Stimulated activated CD4-positive, alpha-beta T cell treated with anti-CD3 and anti-CD28 coated beads, TNF-alpha, amount 100 ng/mL, for 4 hours (primary cell): ENCODE measurements at regions not wholly inside any gene's neighbourhood (a gene's known extent, or its start where the extent isn't known, plus 50 kb on each side); places are given as distances from the start of the nearest gene placed in this dataset.

ENCODE experiments used
- DNase-seq, 3 experiments: peaks; one replicate each; pipeline ENCODE4 v3.0.0-alpha.2; 2020; ENCODE audit warnings: low read depth in 3 of 3

DNA sequence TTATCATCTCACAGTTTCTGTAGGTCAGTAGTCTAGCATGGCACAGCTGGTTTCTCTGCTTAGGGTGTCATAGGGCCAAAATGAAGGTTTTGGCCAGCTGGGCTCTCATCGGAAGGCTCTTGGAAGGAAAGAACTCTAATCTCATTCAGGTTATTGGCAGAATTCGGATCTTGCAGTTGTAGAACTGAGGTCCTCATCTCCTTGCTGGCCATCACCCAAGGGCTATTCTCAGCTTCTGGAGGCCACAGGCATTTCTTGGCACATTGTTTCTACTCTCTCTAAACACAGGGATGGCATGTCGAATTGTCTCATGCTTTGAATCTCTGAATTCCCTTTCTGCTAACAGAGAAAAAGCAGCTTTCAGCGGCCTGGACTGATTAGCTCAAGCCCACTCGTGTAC is 258.0 kb upstream of the SMARCA2 start:
- DNase-seq: no peak

DNA sequence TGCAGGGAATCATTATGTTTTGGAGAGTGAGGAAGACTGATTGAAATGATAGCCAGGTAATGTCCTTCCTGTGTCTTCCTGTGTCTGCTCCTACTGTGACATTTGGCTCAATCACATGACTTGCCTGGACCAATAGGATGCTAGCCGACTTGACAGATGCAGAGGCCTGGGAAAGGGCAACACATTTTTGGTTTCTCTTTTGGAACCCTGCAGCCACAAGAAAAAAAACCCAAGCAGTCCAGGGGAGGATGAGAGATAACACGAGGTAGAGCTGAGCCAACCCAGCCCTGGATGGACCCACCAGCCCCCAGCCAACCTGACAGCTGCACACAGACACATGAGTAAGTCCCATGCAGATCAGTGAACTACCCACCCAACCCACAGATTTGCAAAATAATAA is 256.1 kb upstream of the SMARCA2 start:
- no peak for DNase-seq

DNA sequence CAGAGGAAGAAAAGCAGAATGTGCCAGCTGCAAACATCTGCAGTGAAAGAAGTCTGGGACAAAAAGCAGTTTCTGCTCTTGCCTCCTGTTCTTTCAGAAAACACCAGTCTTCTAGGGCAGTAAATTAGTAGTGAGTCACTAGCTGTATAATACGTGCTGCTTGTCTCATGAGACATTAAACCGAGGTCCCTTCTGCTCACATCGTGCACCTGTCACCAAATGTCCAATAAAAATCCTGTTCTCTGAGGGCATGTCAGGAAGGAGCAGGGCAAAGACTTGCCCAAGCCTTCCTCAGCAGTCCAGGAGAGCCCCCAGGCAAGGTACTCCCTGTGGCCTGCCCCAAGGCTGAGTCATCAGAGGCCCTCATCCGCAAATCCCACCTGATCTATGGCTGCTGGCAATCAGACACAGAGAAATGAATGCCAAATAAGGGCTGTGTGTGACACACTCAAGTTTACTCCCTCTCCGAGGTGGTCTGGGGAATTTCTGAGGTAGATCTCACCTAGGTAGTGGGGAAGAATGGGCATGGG is 255.3 kb upstream of the SMARCA2 start:
- no peak for DNase-seq

DNA sequence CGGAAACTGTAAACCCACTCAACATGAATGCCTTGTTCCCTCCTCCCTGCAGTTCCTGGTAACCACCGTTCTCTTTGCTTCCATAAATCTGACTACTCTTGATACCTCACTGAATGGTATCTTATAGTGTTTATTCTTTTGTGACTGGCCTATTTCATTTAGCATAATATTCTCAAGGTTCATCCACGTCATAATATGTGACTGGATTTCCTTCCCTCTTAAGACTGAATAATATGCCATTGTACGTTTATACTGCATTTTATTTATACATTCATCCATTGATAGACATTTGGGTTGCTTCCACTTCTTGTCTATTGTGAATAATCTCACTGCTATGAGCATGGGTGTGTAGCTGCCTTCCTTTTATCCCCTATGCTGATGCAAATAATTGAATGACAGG is 253.3 kb upstream of the SMARCA2 start:
- no peak for DNase-seq

DNA sequence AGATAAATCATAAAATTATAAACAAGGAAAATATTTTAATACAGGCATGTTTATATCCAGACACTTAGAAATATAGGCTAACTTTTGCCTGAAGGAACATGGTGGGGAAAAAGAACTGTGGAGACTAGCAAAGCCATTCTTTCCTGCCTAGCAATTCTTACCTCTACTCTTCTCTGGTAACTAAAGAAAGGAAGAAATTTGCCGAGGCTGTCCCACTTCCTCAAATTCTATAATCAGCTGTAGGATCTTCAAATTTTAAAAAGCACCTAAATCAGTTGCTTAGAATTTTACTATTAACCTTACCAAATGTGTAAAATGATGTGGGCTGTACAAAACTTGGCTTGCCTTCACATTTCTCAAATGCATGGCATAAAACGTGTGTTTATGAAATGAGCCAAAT is 249.1 kb upstream of the SMARCA2 start:
- DNase-seq: no peak

DNA sequence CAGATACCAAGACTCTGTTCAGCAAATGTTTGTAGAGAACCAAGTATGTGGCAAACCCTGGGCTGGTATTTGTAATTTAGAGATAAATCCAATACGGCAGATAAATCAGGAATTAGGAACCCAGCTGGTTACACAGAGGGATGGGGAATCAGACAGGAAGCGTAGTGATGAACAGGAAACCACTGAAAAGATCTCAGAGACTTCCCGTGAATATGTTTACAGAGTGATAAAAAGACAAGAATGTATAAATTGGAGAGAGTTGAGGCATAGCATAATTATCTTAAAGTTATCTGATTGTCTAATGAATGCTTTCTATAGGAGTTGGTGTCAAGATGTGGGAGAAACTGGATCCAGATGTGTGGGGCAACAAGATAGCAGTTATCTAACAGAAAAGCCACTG is 246.6 kb upstream of the SMARCA2 start:
- no peak for DNase-seq

DNA sequence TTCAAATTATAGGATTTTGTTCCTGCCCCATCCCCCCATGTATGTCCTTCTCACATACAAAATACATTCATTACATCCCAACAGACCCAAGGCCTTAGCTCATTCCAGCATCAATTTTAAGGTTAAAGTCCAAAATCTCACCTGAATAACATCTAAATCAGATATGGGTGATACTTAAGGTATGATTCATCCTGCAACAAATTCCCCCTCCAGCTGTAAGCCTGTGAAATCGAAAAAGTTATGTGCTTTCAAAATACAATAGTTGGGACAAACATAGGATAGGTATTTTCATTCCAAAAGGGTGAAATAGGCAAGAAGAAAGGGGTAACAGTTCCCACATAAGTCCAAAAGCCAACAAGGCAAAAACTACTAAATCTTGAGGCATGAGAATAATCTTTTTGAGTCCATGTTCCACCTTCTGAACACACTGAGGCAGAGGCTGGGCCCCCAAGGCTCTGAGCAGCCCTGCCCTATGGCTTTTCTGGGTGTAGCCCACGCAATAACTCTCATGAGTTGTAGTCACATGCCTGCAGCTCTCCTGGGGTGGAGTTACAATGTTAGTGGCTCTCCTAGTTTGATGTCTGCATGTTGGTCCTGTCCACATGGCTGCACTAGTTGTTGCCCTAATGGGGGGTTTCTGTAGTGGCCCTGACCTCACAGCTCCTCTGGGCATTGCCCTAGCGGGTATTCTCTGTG is 243.9 kb upstream of the SMARCA2 start:
- no peak for DNase-seq

DNA sequence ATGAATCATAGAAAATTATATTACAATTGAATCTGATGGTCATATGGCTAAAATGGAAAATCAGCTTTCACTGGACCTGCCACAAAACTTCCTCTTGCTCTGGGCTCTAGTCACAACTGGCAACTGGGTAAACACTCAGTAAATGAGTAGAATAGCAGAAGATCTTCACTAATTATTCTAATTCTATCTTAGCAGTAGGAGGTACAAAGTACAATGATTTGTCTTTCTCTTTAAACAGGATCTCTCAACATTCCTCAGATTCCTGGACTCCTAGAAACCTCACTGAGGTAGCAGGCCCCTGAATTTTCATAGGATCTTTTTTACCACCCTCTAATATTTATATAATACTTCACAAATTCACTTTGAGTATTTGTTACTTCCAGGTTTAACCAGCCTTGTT is 239.9 kb upstream of the SMARCA2 start:
- DNase-seq: no peak

DNA sequence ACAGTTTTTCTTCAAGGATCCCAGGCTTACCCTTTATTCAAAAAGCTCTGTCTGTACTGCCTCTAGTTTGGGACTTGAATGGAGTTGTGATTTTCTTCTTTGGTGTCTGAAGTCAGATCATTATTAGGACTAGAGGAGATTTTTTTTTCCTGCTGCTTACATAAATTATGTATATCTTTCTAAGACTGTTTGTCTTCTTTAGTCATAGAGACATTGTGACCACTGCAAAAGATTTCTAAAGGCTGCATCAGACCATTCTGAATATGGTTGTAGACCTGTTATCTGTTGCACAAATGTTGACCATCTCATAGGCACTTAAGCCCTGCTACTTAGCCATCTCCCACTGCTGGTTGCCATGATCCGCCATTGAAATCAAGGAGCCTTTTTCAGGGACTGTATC is 238.5 kb upstream of the SMARCA2 start:
- no peak for DNase-seq

DNA sequence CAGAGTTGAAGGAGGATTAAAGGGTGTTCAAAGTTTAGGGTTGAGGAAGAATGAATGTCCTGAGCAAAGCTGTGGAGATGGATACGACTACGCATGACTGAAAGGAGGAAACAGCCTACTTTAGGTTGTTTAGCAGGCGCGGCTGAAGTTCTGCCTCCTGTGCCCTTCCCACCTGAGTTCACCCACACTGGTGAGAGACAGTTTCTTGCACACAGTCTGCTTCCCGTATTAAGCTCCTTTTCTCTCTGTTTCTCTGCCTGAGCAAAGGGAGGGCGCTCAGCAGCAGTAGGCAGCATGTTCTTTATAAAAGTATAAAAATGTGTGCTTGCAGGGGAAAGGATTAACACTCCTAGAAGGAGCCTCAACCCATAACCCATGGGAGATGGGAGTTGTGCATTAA is 224.0 kb upstream of the SMARCA2 start:
- DNase-seq: no peak

DNA sequence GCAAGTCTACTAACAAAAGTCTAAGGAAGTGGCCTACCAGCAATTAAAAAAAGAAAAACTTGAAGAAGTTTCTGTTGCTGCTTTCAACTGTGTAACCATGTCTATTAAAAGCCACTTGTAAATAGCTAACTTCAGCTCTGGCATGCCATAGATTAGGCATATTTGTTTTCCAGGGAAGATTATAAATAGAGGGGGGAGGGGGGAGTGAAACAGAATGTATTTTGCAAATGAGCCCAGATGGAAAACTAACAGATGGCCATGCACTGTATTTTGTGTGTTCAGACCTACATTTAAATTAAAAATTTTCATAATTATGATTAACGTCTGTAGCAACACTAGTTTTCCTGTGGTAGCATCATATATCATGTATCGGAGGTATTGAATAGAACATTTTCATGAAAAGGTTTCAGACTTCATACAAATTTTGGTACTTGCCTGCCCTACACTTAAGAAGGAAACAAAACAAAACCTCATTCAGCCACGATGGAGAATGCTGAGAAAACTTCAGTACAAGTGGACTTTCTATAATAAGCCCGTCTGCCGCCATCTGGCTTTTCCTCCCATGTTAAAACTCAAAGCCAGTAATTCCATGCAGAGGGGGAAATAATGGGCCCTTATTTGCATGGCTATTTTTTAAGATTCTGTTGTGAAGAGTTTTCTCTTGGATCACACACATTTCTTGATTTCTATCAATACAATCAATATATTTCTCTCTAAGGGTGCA is 220.4 kb upstream of the SMARCA2 start:
- DNase-seq: no peak

DNA sequence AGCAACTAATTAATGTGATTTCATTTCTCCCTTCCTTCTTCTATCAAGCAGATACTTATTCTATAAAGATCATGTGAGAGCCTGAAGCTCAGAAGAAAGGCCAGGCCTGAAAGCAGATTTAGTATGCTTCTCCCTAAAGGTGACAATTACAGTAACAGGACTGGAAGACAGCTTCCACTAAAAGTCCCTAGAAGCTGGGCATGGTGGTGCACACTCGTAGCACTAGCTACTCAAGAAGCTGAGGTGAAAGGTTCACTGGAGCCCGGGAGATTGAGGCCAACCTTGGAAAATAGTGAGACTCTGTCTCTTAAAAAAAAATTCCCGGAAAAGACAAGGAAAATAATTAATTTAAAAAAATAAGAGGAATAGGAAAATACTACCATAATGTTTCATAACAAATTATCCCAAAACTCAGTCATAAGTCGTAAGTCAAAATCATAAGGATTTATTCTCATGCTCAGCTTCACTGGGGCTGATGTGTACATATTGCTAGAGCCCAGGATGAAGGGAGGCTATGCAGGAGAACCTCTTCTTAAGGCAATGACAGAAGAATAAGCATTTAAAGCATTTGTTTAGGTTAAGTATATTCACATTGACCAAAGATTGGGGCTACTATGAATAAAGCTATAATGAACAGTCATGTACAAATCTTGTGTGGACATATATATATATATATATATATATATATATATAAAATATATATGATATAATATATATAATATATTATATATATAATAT is 210.8 kb upstream of the SMARCA2 start:
- no peak for DNase-seq

DNA sequence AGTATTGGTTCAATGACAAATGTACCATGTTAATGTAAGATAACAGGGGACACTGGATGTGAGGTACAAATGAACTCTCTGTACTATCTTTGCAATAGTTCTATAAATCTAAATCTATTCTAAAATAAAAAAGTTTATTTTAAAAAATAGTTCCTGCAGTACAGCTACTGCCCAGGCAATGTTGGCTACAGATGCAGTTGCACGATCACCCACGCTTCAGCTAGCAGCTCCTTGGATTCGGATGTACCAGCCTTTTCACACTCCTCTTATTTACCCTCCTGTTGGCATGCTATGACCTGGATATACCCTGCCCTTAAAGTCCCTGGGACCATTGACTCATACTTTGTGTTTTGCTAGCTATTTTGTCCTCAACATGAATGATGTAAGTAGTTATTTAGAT is 185.4 kb upstream of the SMARCA2 start:
- no peak for DNase-seq

DNA sequence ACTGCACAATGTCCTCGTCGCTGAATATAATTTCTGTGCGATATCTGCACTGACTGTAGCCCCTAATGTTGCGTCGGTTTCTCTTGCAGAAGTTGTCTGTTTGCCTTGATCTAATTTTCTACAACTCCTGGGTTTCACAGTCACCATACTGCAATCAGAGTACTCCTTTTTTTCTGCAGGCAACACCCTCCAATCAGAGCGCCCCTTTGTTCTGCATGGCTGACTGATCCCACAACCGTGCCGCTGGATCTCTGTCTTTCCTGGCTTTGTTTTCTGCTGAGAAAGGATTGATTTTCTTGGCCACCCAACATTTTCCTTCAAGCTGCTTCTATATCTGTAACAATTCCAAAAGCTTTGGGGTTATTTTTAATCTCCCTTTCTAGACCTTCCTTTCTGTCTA is 182.2 kb upstream of the SMARCA2 start:
- no peak for DNase-seq

DNA sequence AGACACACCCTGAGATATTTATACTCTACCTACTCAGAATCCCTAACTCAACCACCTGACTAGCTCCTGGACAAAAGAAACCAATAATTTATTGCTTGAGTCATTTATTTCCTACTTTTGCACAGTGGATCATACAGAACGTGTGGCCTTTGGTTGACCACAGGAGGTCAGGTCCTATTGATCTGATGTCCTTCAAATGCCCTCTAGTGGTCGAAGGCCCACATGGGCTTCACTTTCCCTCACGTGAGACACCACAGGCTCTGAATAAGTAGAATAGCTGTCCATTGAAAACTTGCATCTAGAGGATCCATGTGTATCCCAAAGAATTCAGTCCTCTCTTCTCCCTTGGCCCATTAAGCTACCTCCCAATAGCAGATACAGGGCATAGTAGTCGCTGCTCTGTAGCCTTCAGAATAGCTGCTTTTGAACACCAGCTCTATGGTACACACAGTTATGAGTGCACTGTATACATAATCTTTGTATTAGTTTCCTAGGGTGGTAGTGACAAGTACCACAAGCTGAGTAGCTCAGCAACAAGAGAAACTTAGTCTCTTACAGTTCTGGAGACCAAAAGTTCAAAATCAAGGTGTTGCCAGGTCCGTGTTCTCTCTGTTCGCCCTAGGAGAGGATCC is 177.6 kb upstream of the SMARCA2 start:
- no peak for DNase-seq

DNA sequence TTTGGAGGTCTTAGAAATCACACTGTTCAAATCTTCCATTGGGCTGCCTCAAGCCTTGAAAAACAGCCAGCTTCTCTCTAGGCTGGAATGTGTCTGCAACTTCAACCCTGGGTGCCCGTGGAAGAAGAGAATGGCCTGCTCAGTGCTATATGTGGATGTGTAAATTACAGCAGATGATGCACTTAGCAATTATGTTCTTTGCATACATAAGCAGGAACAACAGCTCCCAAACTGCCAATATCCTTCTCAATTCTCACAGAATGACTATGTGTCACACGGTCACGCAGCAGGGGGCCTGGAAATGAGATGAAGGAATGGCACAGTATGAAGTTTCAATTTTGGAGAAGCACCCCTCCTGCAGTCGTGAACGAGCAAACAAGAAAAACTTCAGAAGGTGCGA is 175.2 kb upstream of the SMARCA2 start:
- no peak for DNase-seq

DNA sequence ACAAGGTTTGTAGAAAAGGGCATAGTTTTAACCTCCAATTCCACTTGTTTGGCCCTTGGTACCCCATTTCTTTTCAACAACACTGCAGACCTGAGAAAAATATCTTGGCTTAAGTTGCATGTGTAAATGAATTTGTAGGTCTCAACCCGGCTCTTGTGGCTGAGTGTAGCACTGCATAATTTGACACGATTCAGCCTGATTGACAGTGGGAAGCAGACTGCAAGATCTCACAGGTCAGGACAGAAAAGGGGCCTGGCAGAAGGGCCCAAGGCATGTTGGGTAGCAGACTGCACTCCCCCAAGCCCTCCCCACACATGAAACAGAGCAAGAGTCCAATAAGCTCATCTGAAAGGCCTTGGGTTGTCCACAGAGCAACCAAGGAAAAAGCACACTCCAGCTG is 169.7 kb upstream of the SMARCA2 start:
- no peak for DNase-seq

DNA sequence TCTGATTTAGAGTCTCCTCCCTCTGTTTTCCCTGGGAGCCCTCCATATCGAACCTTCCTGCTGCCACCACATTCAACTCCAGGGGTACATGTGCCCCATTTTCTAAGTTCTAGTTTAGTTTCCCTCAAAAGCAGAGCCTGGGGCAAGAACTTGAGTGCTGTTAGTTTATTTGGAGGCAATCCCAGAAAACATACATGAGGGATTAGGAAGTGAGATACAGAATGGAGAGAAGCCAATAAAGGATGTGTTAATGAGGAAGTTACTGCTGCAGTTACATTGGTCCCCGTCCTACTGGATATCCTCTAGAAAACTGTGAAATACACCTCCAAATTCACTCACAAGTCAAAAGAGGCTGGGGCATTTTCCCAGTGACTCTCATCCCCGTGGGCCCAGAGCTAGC is 159.4 kb upstream of the SMARCA2 start:
- no peak for DNase-seq

DNA sequence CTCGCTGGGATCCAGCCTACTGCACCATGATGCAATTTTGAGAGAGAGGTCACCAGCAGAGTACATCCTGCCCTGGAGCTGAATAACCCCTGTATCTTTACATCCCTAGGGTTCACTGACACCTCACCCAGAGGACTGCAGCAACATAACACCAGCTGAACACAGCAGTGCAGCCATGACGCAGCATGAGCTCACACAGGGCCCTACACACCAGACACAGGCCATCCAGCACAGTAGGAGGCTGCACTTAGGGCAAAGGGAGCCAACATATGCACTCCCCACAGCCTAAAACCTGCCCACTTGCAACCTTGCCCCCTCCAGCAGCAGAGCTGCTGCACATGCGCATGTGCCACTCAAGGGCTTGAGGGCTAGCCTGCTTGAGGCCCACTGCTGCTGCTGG is 157.3 kb upstream of the SMARCA2 start:
- no peak for DNase-seq

DNA sequence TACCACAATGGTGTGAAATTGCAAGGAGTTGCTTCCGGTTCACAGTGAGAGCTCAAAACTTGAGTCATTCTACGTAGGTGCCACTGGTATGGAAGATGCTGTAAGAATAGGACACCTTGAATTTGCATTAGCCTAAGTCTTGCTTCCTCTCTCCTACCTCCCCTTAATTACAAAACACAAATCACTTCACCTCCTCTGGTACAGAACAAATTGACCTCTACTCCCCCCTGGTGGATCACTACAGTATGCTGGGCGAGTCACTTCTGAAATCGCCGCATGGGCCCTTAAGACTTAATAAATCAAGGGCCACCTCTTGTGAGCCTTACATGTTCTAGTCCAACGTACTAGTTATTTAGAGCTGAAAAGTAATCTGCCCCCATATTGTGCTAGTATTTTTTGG is 145.3 kb upstream of the SMARCA2 start:
- DNase-seq: no peak

DNA sequence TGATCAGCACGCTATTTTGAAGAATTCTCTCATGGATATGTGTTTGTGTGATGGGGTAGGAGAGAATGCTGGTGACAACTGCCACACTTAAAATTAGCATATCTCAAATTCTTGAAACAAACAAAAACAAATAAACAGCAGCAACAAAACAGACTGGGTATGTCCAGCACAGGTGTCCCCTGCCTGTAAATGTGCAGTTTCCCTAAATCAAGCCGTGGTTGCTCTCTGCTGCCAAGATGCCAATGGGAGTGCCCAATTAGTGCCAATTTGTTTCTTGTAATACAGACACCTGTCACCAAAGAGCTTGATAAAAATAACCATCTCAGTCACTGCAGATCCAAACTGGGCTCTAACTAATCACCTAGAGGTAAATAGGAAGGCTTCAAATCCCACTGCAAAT is 144.2 kb upstream of the SMARCA2 start:
- DNase-seq: no peak

DNA sequence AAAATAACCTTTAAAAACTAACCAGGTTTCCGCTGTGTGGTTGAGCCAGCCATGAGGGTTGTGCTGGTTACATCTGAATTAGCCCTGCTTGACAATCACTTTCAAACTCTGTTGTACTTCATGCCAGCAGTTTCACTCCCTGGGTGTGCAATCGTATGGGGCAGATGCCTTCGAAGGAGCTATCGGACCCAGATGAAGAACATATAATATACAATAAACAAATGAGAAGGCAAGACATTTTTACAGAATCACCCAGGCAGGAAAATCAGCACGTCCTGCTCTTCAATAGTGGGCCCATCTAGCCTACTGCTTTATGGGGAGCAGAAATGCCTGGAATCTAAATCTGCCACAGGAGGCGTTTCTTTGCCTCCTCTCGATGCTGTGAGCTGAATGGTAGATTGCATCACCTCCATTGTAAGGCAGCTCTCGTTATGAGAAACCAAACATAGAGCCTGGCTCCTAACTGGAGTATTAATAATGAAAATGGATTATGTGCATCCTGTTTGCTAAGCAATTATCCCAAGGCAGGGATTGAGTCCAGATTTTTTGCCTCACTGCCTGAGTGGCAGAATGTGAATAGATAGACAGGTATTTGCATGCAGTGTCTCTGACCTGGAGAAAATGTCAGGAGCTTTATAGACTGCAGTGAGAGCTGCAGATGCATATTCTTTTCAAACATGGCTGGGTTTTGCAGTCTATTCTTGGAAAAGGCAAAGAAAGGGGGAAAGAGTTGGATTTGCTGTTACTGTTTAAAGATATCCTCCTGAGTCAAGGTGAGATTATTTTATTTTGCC is 143.3 kb upstream of the SMARCA2 start:
- DNase-seq: no peak
